Astrocyte of the cerebellum (primary cell): ENCODE measurements at regions not wholly inside any gene's neighbourhood (a gene's known extent, or its start where the extent isn't known, plus 50 kb on each side); places are given as distances from the start of the nearest gene placed in this dataset.

Experiments used
- DNase-seq: peaks from one replicate; pipeline ENCODE4 v3.0.0-alpha.2; 2011; ENCODE audit warnings: low read depth
- H3K4me3 ChIP-seq: 2 replicates; pipeline ENCODE4 v1.5.1; 2011; ENCODE audit warnings: mild to moderate bottlenecking, low read depth, low read length, moderate library complexity
- CTCF ChIP-seq: IDR thresholded peaks from 2 replicates; pipeline ENCODE4 v1.5.1; 2012; ENCODE audit warnings: low read length, low read depth, moderate library complexity, mild to moderate bottlenecking; ENCODE audit errors: missing control alignments
- in situ Hi-C: cut with HindIII; loops from 2 replicates; pipeline ENCODE4 v1.10.0; 2017; ENCODE audit warnings: low sequenced_read_pairs

- no peak for TF ChIP-seq CTCF
- DNase-seq = no peak
- no peak overlapping the region for H3K4me3 ChIP-seq
- in situ Hi-C loops = no loop called here
Measured at GRCh38 chr2:156703642-156704041, 267.5 kb downstream of the GPD2 start.

GRCh38 chr2:156704132-156704531 lies 268.0 kb downstream of the GPD2 start:
- no peak overlapping the region for H3K4me3 ChIP-seq
- no peak for DNase-seq
- TF ChIP-seq CTCF = no peak
- in situ Hi-C loops = no loop called here

- no peak overlapping the region for H3K4me3 ChIP-seq
- no peak for DNase-seq
- TF ChIP-seq CTCF = no peak
- in situ Hi-C loops = no loop called here
Measured at GRCh38 chr2:156704617-156705016, 268.4 kb downstream of the GPD2 start.

GRCh38 chr2:156706576-156706975 lies 270.4 kb downstream of the GPD2 start:
- no peak for DNase-seq
- TF ChIP-seq CTCF = no peak
- in situ Hi-C loops = no loop called here
- H3K4me3 ChIP-seq = no peak overlapping the region

GRCh38 chr2:156708051-156708450 lies 271.9 kb downstream of the GPD2 start:
- H3K4me3 ChIP-seq = no peak overlapping the region
- in situ Hi-C loops = no loop called here
- TF ChIP-seq CTCF = no peak
- DNase-seq = no peak

GRCh38 chr2:156709091-156709490 lies 272.9 kb downstream of the GPD2 start:
- in situ Hi-C loops = no loop called here
- no peak overlapping the region for H3K4me3 ChIP-seq
- TF ChIP-seq CTCF = no peak
- DNase-seq = no peak

GRCh38 chr2:156719036-156719435 lies 282.9 kb downstream of the GPD2 start:
- no peak for DNase-seq
- no peak for TF ChIP-seq CTCF
- in situ Hi-C loops = no loop called here
- H3K4me3 ChIP-seq = no peak overlapping the region
